Retinal pigment epithelial cell (primary cell): ENCODE measurements at regions not wholly inside any gene's neighbourhood (a gene's known extent, or its start where the extent isn't known, plus 50 kb on each side); places are given as distances from the start of the nearest gene placed in this dataset.

ENCODE experiments used
- DNase-seq: peaks from one replicate; pipeline ENCODE4 v3.0.0-alpha.2; 2010; ENCODE audit warnings: low read depth
- H3K4me3 ChIP-seq: 2 replicates; pipeline ENCODE4 v1.5.1; 2011; ENCODE audit warnings: mild to moderate bottlenecking, low read length, control low read depth, moderate library complexity
- CTCF ChIP-seq: conservative IDR thresholded peaks from 2 replicates; pipeline ENCODE4 v1.5.1; 2011; ENCODE audit warnings: low read depth, low read length, control low read depth, inconsistent platforms

GRCh38 chr1:209386156-209386555 is 197.4 kb upstream of the CAMK1G start:
- no peak for TF ChIP-seq CTCF
- no peak overlapping the region for H3K4me3 ChIP-seq
- no peak for DNase-seq

GRCh38 chr1:209387271-209387968 is 196.1 kb upstream of the CAMK1G start:
- no peak for TF ChIP-seq CTCF
- no peak for DNase-seq
- no peak overlapping the region for H3K4me3 ChIP-seq

GRCh38 chr1:209387969-209388329 is 195.6 kb upstream of the CAMK1G start:
- H3K4me3 ChIP-seq = no peak overlapping the region
- no peak for DNase-seq
- TF ChIP-seq CTCF = no peak

GRCh38 chr1:209388358-209388757 is 195.2 kb upstream of the CAMK1G start:
- TF ChIP-seq CTCF = no peak
- no peak overlapping the region for H3K4me3 ChIP-seq
- no peak for DNase-seq

GRCh38 chr1:209389258-209389657 is 194.3 kb upstream of the CAMK1G start:
- no peak overlapping the region for H3K4me3 ChIP-seq
- no peak for TF ChIP-seq CTCF
- DNase-seq = peak; percentile 92

- DNase-seq = no peak
- TF ChIP-seq CTCF = no peak
Observed at GRCh38 chr1:209389975-209390374, 193.5 kb upstream of the CAMK1G start.

GRCh38 chr1:209390764-209391163 is 192.8 kb upstream of the CAMK1G start:
- TF ChIP-seq CTCF = no peak
- H3K4me3 ChIP-seq = no peak overlapping the region
- DNase-seq = no peak

More at GRCh38 chr1:209389975-209390374, 193.5 kb upstream of the CAMK1G start:
- H3K4me3 ChIP-seq = no peak overlapping the region
